ENCODE measurements at regions not wholly inside any gene's neighbourhood (a gene's known extent, or its start where the extent isn't known, plus 50 kb on each side); places are given as distances from the start of the nearest gene placed in this dataset.

DNA sequence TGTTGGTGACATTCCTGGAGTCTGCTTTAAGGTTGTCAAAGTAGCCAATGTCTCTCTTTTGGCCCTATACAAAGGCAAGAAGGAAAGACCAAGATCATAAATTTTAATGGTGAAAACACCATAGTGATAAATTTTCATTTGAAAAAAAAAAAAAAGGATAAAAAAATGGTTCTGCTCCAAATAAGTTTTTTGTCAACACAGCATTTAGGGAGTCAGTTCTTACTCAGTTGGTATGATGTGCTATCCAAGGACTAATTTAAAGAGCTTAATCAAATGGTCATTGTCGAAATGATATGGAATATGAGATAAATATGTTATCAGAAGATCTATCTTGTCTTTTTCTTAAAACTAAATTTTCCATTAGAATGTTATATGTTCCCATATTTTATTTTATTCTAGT is 83.9 kb downstream of the PCDH18 start:
- TF ChIP-seq CTCF (IDR thresholded peaks at IDR 0.05) (no peak), POLR2AphosphoS5 (IDR thresholded peaks at IDR 0.05; ENCODE audit: low read depth, low read length) (no peak)

Measured in Panc1 (cell line).